ENCODE measurements at regions not wholly inside any gene's neighbourhood (a gene's known extent, or its start where the extent isn't known, plus 50 kb on each side); places are given as distances from the start of the nearest gene placed in this dataset.

DNA sequence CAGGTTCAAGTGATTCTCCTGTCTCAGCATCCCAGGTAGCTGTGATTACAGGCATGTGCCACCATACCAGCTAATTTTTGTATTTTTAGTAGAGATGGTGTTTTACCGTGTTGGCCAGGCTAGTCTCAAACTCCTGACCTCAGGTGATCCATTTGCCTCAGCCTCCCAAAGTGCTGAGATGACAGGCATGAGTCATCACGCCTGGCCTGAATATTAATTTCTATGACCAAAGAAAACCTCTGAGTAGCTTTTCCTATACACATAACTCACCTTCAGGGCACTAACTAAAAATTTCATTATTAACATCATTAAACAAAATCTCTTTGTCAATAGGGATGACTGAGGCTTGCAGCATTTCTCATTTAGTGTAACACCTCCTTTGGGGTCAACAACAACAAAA lies 259.6 kb upstream of the KRR1 start:
- H3K36me3 Mint-ChIP-seq = no peaks in the 10 kb centered on the region
- no peak overlapping the region for H3K27ac Mint-ChIP-seq
- Histone ChIP-seq H3K9ac (no peak overlapping the region), H3K4me1 (peaks cover 9% of the 10 kb centered on the region), H3K4me3 (no peak overlapping the region), H4K20me1 (ENCODE audit: low read depth) (no peaks in the 10 kb centered on the region), H2AFZ (replicated peaks) (no peak overlapping the region), H3K27ac (no peak overlapping the region), H3K4me2 (no peak overlapping the region), H3K36me3 (no peaks in the 10 kb centered on the region), H3K79me2 (ENCODE audit: low read depth) (no peaks in the 10 kb centered on the region), H3F3A (ENCODE audit: low read depth) (no peaks in the 10 kb centered on the region), H3K27me3 (no peaks in the 10 kb centered on the region), H3K9me3 (ENCODE audit: low read depth) (no peaks in the 10 kb centered on the region)
- H3K4me1 Mint-ChIP-seq = peaks cover 22% of the 10 kb centered on the region
- no peak for TF ChIP-seq EZH2 (IDR thresholded peaks at IDR 0.05)
- TF ChIP-seq EZH2phosphoT487 (IDR thresholded peaks at IDR 0.05) = no peak
- TF ChIP-seq, protein P1, sequence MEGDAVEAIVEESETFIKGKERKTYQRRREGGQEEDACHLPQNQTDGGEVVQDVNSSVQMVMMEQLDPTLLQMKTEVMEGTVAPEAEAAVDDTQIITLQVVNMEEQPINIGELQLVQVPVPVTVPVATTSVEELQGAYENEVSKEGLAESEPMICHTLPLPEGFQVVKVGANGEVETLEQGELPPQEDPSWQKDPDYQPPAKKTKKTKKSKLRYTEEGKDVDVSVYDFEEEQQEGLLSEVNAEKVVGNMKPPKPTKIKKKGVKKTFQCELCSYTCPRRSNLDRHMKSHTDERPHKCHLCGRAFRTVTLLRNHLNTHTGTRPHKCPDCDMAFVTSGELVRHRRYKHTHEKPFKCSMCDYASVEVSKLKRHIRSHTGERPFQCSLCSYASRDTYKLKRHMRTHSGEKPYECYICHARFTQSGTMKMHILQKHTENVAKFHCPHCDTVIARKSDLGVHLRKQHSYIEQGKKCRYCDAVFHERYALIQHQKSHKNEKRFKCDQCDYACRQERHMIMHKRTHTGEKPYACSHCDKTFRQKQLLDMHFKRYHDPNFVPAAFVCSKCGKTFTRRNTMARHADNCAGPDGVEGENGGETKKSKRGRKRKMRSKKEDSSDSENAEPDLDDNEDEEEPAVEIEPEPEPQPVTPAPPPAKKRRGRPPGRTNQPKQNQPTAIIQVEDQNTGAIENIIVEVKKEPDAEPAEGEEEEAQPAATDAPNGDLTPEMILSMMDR (IDR thresholded peaks at IDR 0.05) = no peak
- no peaks in the 10 kb centered on the region for H3K9me3 Mint-ChIP-seq
- H3K27me3 Mint-ChIP-seq (ENCODE audit: insufficient read depth, low read depth) = peaks cover 9% of the 10 kb centered on the region
- H3K4me3 Mint-ChIP-seq = no peak overlapping the region
- no peak for DNase-seq (ENCODE audit: low spot score)

DNA sequence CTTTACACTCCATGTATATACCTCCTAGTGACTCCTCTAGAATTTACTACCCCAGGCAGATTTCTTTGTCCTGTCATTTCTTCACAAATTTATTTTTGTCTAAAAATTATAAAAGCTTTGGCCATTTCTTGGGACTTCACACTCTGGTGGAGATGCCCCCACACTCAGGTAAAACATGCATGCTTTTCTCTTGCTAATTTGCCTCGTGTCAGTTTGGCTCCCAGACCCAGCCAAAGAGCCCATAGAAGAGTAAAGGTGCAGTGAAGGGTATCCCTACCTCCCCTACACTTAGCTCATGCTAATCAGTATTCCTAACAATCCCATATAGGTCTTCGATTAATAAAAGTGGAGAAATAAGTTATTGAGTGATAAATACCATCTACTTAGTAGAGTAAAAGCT lies 256.5 kb upstream of the KRR1 start:
- Histone ChIP-seq H3K79me2 (ENCODE audit: low read depth) (no peaks in the 10 kb centered on the region), H3K9ac (no peak overlapping the region), H3K4me1 (peaks cover 11% of the 10 kb centered on the region), H3K4me3 (no peak overlapping the region), H3K27ac (no peak overlapping the region), H3K36me3 (no peaks in the 10 kb centered on the region), H3F3A (ENCODE audit: low read depth) (no peaks in the 10 kb centered on the region), H4K20me1 (ENCODE audit: low read depth) (no peaks in the 10 kb centered on the region), H3K4me2 (no peak overlapping the region), H3K27me3 (no peaks in the 10 kb centered on the region), H2AFZ (replicated peaks) (no peak overlapping the region), H3K9me3 (ENCODE audit: low read depth) (no peaks in the 10 kb centered on the region)
- Mint-ChIP-seq H3K36me3 (no peaks in the 10 kb centered on the region), H3K4me3 (no peak overlapping the region), H3K27me3 (ENCODE audit: insufficient read depth, low read depth) (peaks cover 5% of the 10 kb centered on the region), H3K9me3 (no peaks in the 10 kb centered on the region), H3K27ac (no peak overlapping the region), H3K4me1 (peaks cover 36% of the 10 kb centered on the region)
- TF ChIP-seq EZH2phosphoT487 (IDR thresholded peaks at IDR 0.05) = no peak
- TF ChIP-seq EZH2 (IDR thresholded peaks at IDR 0.05) = no peak
- TF ChIP-seq, protein P1 (IDR thresholded peaks at IDR 0.05) = no peak
- DNase-seq (ENCODE audit: low spot score) = no peak

DNA sequence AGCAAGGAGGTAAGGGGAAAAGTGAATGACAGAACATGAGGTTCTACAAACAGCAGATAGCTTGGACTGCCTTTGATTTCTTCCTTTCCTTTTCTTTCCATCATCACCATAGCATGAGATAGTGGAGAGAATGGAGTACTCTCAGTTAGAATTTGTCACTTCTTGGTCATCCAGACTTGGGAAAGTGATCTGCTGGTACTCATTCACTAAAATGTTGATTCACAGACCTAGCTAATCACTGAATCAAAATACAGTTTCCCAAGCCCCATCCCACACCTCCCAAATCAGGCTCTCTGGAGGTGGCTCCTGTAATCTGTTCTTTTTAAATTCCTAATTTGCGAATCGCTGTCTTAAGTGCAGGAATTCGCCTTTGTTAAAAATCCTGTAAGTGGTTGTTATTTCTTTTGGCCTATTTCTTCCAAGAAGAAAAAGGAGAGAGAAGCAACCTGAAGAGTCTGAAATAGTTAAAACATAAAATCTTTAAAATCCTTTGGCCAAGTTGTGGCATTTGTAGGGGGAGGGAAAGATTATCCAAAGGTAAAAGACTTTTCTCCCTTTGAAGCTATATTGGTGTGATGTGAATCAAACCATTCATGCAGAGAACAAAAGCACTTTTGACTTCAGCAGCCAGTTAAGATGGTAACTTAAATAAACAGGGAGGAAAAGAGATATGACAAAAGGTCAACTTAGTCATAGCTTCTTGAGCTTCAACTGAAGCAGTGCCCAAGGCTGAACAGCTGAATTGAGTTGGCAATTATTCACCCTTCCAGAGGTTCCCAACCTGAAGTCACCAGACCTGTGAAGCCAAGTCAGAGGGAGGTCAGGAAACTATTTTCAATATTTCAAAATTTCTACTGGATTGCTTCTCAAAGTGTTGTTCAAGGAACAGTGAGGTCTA lies 255.1 kb upstream of the KRR1 start:
- TF ChIP-seq EZH2phosphoT487 (IDR thresholded peaks at IDR 0.05) = no peak
- TF ChIP-seq, protein P1 (IDR thresholded peaks at IDR 0.05) = no peak
- TF ChIP-seq EZH2 (IDR thresholded peaks at IDR 0.05) = no peak
- Histone ChIP-seq H3K4me2 (peak overlapping the region; percentile 19), H3K9me3 (ENCODE audit: low read depth) (no peaks in the 10 kb centered on the region), H3K4me3 (no peak overlapping the region), H3K36me3 (no peaks in the 10 kb centered on the region), H3K79me2 (ENCODE audit: low read depth) (no peaks in the 10 kb centered on the region), H3K27ac (no peak overlapping the region), H3K4me1 (peaks cover 11% of the 10 kb centered on the region), H3F3A (ENCODE audit: low read depth) (no peaks in the 10 kb centered on the region), H3K27me3 (no peaks in the 10 kb centered on the region), H2AFZ (replicated peaks) (peak overlapping the region; percentile 21), H4K20me1 (ENCODE audit: low read depth) (no peaks in the 10 kb centered on the region), H3K9ac (no peak overlapping the region)
- H3K4me3 Mint-ChIP-seq = no peak overlapping the region
- no peak overlapping the region for H3K27ac Mint-ChIP-seq
- H3K4me1 Mint-ChIP-seq = peaks cover 33% of the 10 kb centered on the region
- no peak for DNase-seq (ENCODE audit: low spot score)
- H3K36me3 Mint-ChIP-seq = no peaks in the 10 kb centered on the region
- no peaks in the 10 kb centered on the region for H3K9me3 Mint-ChIP-seq
- no peaks in the 10 kb centered on the region for H3K27me3 Mint-ChIP-seq (ENCODE audit: insufficient read depth, low read depth)
